Fibroblast of skin of left quadriceps (primary cell): ENCODE measurements at regions not wholly inside any gene's neighbourhood (a gene's known extent, or its start where the extent isn't known, plus 50 kb on each side); places are given as distances from the start of the nearest gene placed in this dataset.
"Not testable (repeated sequence)": the region's sequence is repeated elsewhere in the genome, so short reads cannot be mapped to it uniquely, and the experiment has no call there.

Experiments
- DNase-seq, 2 experiments: peaks; one replicate each; pipeline ENCODE4 v3.0.0-alpha.2; 2013; ENCODE audit warnings: low read depth in 2 of 2

DNA sequence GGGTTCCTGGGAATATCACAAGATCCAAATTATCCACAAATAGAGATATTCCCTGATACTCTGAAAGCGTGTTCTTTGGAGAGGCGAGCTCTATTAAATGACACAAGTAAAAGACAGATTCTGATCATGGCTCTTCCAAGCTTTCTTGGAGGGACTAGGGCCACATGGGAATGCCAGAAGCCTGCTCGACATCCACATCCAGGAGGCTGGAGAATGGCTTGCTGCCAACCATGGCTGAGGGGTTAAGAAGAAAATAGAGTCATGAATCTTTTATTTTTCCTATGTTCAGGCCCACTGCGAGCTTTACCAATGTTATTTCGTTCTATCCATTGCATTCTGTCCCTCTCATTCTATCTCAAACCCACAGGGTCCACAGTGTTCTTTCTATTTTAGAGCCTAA, 1018.0 kb upstream of the CELF2 start:
- DNase-seq: no peak

DNA sequence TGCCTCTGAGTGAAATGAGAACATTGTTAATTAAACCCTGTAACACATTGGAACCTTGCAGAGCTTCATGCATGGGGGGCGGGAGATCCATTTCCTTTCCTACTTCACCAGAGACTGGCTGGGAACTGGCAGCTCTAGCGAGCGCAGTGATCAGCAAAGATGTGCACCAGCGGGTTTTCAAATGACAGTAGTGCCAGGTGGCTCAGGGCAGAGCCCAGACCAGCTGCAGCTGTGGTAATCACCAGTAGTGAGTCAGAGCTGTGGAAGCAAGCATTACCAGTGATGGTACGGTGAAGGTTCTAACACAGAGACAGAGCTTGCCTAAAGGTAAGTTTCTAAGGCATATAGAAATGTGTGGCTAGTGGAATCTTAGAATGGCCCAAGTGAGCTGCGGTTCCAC, 1009.7 kb upstream of the CELF2 start:
- no peak for DNase-seq

DNA sequence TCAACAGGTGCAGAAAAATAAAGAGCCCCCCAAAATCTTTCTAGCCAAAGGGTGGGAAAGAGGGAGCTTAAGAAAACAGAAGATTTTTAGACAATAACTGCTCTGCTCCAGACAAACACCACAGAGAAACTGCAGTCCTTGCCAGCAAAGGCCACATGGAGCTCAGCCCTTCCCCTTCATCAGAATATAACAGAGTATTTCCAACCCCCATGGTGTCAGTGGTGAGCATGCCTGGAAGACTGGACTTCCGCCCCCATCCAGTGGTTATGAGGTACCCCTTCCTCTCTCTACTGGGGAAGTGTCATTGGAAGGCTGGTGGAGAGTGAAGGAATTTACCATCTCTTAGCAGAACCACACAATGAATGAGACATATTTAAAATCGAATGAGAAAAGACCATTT, 1007.3 kb upstream of the CELF2 start:
- DNase-seq: no peak

DNA sequence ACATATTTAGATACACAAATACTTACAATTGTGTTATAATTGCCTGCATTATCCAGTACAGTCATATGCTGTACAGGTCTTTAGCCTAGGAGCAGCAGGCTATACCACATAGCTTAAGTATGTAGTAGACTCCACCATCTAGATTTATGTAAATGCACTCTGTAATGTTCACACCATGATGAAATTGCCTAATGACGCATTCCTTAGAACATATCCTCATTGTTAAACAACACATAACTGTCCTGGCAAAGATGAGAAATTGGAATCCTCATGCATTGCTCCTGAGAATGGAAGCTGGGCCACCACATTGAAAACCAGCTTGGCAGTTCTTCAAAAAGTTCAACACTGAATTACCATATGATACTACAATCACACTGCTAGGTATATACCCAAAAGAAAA, 1002.8 kb upstream of the CELF2 start:
- peak; percentile 38 to 41 for DNase-seq

DNA sequence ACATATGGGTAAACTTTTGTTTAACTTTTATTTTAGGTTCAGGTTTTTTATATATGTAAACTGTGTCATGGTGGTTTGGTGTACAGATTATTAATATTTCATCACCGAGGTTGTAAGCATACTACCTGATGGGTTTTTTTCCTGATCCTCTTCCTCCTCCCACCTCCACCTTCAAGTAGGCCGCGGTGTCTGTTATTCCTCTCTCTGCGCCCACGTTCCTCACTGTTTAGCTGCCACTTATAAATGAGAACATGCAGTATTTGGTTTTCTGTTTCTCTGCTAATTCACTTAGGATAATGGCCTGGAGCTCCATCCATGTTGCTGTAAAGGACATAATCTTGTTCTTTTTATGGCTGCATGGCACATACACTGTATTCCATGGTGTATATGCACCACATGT, 1000.0 kb upstream of the CELF2 start:
- DNase-seq: no peak

DNA sequence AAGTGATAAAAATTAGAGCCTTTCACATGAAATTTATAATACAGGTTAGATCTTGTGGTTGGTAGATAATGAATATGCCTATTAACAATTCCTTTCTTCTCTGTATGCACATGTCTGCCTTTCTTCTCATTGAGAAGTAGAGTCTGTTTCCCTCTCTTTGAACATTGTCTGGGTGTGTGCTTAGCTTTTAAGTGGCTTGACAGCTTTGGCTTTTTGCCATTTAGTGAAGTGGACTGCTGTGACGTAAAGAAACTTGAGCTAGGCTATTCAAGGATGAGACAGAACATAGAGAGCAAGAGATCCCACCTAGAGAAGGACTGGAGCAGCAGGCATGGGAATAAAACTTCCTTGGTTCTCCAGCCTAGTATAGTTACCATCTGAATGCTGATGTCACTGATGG, 996.7 kb upstream of the CELF2 start:
- DNase-seq: no peak

DNA sequence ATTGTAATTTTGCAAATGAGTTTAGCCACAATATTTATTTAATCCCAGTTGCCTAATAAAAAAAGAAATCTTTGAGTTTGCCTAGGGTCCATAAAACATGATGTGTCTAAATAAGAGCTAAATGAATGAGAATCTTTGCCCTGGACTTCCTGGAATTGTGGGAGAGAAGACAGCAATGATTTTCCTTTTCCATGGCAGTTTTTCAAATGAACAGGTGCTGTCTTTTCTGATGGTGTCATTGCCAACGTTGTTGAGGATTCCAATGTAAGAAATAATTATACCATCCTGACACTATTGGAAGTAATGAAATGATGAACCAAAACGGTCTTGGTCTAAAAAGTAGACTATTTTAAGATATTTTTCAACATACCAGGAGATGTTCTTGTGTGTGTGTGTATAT, 984.7 kb upstream of the CELF2 start:
- DNase-seq: no peak

DNA sequence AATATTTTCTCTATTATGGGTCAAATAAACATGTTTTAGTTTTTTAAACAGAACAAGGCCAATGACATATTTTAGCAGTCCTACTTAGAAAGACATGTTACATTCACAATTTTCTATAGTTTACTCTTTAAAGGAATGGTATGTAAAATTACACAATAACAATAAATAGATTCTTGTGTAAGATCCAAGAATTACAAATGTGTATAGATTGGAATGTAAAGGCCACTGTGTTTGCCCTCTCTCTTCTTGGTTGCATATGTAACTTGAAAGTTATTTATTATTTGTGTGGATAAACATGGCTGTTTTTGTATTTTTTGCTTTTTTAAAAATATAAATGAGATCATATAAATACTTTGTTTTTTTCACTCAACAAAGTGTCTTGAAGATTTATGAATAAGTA, 979.3 kb upstream of the CELF2 start:
- peak in 1 of 2 experiments; percentile 31 for DNase-seq

DNA sequence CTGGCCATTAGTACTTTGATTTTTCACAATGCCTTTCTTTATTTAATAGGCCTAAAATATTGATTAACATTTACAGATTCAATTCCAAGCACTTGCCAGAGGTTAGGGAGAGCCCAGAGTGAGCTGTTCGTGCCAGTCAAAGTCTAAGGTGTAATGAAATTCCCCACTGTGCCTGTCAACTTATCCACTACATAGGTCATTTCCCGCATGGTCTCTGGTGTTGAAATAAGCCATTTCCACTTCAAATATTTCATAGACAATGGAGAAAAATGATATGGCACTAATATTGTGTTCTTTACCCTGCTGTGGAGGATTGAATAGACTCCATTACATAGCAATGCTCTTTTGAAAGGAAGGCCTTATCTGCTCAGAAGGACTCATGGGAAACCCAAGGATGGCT, 978.1 kb upstream of the CELF2 start:
- no peak for DNase-seq

DNA sequence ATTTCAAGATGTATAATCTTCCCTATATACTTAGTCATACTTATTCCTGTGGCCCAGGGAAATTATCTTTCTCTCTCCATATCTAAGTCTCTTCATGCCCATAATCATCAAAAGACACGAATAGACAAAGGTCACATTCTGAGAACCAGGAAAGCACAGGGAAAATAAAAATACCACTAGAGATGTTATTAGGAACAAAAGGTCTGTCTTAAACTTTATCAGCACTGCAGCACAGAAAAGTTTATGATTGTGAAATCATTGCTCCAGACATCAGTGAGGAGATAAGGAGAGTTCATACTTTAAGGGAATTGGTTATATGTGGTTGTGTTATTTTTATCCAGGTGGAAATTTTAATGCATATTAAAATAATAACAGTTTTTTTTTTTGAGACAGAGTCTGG, 974.6 kb upstream of the CELF2 start:
- no peak for DNase-seq

DNA sequence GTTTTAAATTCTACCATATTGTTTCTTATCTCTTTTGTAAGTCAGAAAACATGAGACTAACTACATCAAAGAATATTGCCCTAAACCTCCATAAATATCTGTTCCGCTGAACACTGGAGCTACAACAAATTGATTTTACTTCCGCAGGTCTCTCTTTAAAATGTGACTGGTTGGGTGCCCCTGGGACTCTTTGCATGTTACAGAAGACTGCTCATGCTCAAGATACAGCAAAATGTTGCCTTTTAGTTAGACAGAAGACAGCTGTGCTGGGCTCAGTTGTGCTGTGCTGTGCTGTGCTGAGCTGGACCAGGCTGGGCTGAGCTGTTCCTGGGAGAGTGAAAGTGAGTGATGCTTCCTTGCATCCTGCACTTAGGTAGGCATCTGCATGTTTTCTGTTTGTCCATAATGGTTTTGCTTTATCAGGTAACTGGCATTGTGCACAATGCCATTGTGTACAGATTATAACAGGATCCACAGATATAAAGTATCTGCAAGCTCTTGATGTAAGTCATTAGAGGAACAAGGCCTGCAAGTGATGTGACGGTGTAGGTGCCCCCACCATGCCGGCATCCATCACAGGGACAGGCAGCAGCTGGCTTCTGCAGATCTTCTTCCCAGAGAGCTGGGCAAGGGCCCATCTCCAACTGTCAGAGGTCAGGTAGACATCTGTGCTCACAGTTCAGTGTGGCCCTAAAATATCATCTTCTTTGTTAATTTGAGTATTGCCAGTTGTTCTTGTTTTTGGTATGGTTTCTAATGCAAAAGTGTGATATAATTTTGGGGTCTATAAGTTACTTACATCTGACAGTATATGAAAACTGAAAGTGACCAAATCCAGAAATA, 972.5 kb upstream of the CELF2 start:
- DNase-seq: no peak

DNA sequence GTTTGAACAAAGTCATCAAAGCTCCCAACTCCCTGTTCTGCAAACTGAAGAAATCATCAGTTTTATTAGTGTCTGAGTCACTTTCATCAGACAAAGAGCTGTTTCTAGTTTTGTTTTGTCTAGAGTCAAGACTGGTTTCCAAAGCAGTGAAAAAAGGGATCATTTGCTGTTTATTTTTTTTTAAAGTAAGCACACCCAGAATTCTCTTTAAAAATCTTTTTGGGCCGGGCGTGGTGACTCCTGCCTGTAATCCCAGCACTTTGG, 972.0 kb upstream of the CELF2 start:
- no peak for DNase-seq

DNA sequence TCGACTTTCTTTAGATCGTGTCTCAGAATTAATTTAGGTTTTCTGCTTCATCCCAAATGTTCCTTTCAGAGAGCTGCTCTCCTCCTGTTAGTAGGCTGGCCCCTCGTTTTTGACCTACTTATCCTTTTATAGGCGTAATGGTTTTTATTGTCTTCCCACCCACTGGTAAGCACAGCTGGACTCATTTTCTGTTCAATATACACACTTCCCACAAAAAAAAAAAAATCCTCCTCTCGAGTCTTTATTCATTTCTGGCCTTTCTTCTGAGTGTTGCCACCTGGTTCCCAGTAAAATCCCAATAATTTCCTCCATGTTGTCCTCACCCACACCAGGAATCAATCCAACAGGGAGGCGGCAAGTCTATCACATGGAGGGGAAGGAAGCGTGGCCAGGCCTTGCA, 970.2 kb upstream of the CELF2 start:
- no peak for DNase-seq

DNA sequence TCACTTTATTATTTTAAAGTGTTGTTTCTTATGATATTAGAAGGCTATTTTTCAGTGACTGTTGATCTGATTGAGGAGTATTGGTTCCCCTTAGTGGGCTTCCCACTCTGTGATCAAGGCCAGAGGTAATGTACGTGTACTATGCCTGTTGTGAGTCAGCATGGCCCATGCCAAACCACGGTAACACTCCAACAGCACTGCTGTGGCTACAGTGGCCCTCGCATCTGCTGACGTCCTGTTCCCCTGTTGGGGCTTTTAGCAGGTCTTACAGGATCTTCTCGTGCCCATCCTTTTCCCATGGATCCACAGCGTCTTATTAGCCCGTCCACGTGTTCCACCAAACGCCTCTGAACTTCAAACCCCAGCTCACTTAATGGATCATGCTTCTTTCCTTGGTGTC, 964.6 kb upstream of the CELF2 start:
- no peak for DNase-seq

DNA sequence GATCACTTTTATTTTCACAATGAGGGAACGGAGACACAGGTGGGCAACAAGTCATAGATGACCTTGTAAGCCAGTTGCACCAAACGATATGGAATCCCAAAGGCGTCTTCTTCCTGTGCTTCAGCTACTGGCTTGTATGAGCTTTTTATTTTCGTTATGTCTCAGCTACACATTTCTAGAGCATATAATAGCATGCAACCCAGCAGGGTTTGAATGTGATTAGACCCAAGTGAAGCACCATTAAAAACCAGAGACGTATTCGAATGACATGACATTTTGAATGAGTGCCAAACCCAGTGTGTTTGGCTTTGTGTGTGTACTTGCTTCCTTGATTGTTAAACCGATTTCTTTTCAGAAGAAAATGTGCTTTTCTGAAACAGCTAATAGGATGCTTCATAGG, 963.2 kb upstream of the CELF2 start:
- no peak for DNase-seq

DNA sequence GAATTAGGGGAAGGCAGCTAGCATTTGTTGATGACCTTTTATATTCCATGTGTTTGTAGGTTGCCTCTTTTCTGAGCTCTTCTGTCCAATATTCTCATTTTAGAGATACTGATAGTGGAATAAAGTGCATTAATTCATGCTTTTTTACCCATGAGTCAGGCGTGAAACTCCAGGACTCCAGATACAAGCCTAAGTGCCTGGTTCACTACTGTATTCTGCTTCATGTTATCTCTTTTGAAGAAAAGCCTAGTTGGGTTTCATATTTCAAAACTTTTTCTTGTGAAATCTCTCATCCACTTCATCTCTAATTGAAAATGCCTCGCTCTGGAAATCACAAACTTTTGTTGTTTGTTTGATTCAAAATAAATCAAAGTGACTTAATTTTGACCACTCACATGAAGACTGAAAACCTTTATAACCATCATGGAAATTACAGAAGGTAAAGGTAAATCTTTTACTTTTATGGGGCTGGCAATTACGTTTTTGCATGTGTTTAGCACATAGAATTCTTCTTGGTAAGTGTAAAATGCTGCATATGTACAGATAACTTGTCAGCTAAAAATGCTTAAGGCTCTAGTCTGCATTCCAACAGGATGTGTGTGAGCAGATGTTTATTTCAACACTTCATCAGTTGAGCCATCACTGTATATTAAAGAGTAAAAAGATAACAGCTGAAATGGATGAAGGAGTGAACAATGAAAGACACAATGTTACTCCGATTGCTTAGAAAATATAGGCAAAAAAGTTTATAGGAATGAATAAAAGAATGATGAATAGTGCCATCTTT, 961.8 kb upstream of the CELF2 start:
- peak; percentile 54 for DNase-seq

DNA sequence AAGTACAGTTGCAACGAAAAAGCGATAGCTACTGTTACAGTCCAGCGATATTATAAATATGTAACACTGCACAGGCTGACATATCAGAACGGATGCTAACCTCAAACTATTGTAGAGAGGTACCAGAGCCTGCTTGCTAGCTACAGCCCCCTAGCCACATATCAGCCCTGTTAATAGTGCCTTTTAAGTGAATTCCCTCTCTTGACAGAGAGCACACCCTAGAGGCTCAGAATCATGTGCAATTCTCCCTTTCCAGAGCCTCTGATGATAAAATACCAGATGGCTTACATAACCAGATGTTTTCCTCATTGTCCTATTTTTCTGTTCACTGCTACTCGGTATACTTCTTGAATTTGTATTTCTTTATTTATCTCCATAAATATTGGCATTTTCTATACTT, 960.7 kb upstream of the CELF2 start:
- peak; percentile 40 to 44 for DNase-seq

DNA sequence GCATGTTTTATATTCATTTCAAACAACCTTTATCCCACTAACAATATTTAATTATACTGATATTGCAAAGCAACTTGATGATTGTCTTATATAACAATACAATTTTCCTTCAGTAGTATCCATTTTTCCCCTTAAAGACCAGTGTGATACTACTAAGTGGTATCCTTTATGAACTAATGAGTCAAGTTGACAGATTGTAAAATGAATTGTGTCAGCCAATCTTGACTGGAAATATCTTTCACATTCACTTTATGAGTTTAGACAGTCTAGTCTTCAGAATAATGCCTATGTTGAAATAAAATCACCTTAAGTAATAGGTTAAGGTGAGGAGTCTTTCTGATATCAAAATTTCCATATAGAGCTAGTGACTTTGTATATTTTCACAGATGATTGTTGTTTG, 950.0 kb upstream of the CELF2 start:
- no peak for DNase-seq

DNA sequence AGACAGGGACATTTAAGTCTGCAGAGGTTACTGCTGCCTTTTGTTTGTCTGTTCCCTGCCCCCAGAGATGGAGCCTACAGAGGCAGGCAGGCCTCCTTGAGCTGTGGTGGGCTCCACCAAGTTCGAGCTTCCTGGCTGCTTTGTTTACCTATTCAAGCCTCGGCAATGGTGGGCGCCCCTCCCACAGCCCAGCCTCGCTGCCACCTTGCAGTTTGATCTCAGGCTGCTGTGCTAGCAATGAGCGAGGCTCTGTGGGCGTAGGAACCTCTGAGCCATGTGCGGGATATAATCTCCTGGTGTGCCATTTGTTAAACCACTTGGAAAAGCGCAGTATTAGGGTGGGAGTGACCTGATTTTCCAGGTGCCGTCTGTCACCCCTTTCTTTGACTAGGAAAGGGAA, 942.8 kb upstream of the CELF2 start:
- DNase-seq: not testable (repeated sequence)

DNA sequence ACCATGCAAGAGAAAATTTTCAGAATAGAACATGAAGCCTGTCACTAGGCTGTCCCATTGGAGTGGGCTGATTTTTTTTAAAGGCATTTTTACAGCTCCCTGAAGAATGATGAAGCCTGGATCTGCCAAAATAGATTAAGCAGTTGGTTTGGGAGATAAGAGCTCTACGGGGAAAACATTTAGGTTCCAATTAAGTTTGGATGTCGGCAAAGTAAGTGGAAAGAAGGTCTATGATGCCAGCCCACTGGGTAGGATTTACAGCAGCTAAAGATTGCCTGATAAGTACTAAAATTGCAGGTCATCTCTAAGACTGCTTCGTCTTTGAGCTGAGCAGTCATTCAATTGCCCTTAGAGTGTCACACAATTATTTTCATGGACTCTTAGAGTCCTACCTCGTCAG, 939.2 kb upstream of the CELF2 start:
- DNase-seq: no peak

DNA sequence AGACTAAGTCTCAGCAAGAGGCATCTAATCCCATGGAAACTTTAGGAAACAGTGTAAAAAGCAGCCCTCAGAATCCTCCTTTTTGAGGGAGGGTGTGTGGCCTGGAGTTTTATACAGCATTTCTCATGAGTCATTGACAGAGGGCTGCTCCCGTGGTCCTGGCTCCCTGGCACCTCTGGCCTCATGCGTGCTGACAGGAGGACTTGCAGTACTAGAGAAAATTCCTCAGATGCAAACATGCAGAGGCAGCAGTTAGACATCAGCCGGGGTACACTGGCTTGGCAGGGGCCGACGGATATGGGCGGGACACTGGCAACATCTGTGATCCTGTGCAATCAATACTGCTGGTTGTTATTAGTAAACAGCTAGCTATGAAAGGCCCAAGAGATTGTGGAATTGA, 925.1 kb upstream of the CELF2 start:
- peak; percentile 18 to 26 for DNase-seq

DNA sequence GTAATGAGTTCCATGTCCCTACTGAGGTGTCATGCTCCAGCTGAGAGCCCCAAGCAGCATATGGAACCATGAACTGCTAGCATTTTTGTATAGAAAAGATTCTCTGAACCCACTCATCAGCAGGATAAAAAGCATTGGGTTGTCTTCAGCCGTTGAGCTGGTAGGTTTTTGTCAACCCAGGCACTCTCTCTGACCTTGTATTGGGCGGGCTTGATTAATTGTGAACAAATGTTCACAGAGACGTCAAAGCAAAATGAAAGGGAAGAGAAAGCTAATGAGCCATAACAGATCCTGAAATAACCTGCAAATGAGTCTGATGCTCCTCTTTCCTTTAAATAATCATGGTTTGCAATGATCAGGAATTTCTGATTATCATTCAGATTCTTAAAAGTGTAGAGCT, 924.7 kb upstream of the CELF2 start:
- no peak for DNase-seq

DNA sequence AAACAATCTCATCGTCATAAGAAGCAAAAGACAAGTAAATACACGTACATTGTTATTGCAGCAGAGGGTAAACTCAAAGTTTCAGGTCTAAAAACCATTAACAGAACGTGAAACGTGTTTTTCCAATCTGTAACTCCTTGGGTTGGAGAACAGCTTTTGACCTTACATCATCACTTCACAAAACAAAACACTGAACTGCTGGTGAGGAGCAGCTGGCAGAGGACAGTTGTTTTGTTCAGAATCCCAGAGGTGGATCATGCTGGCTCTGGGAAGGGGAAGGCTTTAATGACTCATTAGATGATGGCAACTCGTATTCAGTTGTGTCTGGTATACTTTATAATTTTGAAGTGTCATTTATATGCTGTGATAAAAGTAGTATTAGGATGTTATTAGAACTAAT, 923.0 kb upstream of the CELF2 start:
- DNase-seq: no peak

DNA sequence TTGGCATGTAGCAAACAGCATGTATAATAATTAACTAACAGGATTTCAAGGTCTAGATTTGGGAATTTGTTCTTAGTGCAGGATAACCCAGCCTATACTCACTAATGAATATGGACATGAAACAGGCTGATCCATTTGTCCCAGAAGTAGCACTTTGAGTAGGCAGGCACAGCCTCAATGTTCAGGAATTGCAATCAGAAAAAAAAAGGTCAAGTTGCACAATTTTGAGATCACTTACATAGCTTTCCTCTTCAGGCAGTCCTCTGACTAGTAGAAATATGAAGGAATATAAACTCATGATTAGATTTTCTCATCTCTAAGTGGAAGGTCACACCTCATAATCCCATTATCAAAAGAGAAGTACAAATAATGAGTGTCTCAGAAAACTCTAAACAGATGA, 921.4 kb upstream of the CELF2 start:
- DNase-seq: no peak
